ENCODE measurements at regions not wholly inside any gene's neighbourhood (a gene's known extent, or its start where the extent isn't known, plus 50 kb on each side); places are given as distances from the start of the nearest gene placed in this dataset.

- no peaks in the 10 kb centered on the region for H3K27me3 ChIP-seq
- TF ChIP-seq CTCF (IDR thresholded peaks at IDR 0.05) = no peak
- no peak for TF ChIP-seq POLR2A (IDR thresholded peaks at IDR 0.05)
- H3K4me3 ChIP-seq = no peak overlapping the region
- no peak for DNase-seq
- H3K9me3 ChIP-seq (replicated peaks in 1 of 3) = no peaks in the 10 kb centered on the region
- H3K36me3 ChIP-seq (replicated peaks in 1 of 2) = no peaks in the 10 kb centered on the region
- no peak overlapping the region for H3K27ac ChIP-seq
- H3K4me1 ChIP-seq (replicated peaks in 1 of 2) = no peaks in the 10 kb centered on the region
- 70 to 74% (median 71%) methylated on average over 21 to 22 of the region's 22 CpGs for WGBS, 4 donors
- intact Hi-C loops (cut with DNase I) = no loop called here
Observed at GRCh38 chr11:134017511-134018430, 51.1 kb upstream of the JAM3 start.

Data from adrenal gland (tissue), 9 donors.